ENCODE measurements at regions not wholly inside any gene's neighbourhood (a gene's known extent, or its start where the extent isn't known, plus 50 kb on each side); places are given as distances from the start of the nearest gene placed in this dataset.

DNA sequence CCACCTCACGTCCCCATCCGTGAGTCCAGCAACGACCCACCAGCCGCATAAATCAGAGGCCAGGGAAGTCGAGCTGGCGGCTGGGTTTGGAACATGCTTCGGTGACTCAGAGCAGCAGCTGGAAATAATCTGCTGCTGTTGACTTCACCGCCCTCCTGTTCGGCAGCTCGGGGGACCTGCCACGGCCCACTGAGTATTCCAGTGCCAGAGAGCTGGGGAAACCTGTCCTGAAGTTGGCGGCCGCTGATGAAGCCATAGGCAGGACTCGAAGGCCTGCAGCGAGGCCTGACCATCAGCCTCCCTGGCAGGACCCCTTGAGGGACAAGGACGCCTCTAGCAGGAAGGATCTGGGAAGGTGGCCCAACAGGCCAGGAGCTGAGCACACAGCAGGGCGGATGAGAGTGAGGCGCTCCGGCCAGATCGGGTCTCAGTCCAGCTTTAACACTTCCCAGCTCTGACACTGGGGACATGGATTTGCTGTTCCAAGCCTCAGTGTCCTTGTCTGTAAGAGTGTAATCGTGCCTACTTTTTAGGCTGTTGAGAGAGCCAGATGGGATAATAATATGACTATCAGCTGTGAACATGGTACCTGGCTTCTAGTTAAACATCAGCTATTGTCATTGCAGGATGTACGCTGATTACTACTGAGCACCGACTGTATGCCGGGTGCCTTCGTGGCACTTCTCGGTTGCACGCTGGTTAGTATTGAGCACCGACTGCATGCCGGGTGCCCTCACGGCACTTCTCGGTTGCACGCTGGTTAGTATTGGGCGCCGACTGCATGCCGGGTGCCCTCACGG is 50.4 kb upstream of the CIBAR2 start:
- TF ChIP-seq TAF1 (IDR thresholded peaks at IDR 0.05; ENCODE audit: low read depth, low read length) (no peak), POLR2AphosphoS5 (IDR thresholded peaks at IDR 0.05; ENCODE audit: low read depth, low read length) (no peak), SPI1 (IDR thresholded peaks at IDR 0.05; ENCODE audit: low read depth, low read length) (no peak), PAX5 (IDR thresholded peaks at IDR 0.05; ENCODE audit: insufficient read depth, low read length, severe bottlenecking) (no peak), POU2F2 (IDR thresholded peaks at IDR 0.05; ENCODE audit: low read depth, low read length) (no peak), POLR2A (IDR thresholded peaks at IDR 0.05; ENCODE audit: low read depth, low read length) (no peak)
- DNase-seq (ENCODE audit: insufficient read length, low spot score) (no peak), FAIRE-seq (no peak)

DNA sequence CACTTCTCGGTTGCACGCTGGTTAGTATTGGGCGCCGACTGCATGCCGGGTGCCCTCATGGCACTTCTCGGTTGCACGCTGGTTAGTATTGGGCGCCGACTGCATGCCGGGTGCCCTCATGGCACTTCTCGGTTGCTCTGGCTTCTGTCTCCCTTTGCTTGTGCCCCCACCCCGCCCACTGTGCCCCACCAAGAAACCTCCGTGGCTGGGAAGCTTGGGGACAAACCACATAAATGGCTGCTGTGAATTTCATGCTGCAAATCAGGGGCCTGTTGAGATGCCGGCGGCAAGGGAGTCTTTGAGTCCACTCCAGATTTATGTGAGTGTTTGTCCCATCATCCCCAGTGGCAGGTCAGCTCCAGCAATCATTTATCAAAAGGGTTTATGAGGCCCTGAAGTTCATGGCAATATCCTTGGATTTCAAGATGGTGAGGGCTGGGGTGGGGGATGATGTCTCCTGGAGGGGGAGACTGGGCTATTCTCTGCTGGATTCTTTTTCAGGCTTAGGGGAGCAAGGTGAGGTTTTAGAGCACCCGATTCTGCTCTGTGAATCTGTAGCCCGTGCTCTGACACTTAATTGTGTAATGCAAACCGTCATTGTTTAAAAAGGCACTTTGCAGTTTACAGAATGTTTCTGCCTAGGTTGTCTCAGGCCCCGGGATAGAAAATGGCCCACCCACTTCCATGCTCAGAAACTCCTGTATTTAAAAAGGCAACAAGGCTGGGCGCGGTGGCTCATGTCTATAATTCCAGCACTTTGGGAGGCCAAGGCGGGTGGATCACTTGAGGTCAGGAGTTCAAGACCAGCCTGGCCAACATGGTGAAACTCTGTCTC is 51.2 kb upstream of the CIBAR2 start:
- DNase-seq (ENCODE audit: insufficient read length, low spot score) (no peak), FAIRE-seq (no peak)
- TF ChIP-seq POU2F2 (IDR thresholded peaks at IDR 0.05; ENCODE audit: low read depth, low read length), result no peak
- no peak for TF ChIP-seq POLR2A (IDR thresholded peaks at IDR 0.05; ENCODE audit: low read depth, low read length)
- no peak for TF ChIP-seq TAF1 (IDR thresholded peaks at IDR 0.05; ENCODE audit: low read depth, low read length)
- TF ChIP-seq PAX5 (IDR thresholded peaks at IDR 0.05; ENCODE audit: insufficient read depth, low read length, severe bottlenecking), result no peak

DNA sequence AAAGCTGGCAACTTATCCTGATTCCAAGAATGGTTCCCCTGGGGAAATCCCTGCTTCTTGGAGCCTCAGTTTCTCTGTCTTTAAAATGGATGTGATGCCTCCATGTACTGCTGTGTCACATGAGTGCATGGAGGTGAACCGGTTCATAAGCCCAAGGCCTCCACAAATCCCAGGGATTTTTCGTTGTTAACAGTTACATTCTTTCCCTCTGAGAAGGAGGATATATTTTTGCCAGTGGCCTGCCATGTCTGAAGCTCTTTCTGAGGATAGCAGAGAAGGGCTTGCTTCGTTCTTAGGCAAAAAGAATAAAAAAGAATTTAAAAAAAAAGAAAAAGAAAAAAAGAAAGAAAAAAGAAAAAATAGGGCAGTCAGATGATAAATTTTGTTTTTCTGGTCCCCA is 52.2 kb upstream of the CIBAR2 start:
- FAIRE-seq, result no peak
- DNase-seq (ENCODE audit: insufficient read length, low spot score), result no peak
- TF ChIP-seq POU2F2 (IDR thresholded peaks at IDR 0.05; ENCODE audit: low read depth, low read length) (no peak), SPI1 (IDR thresholded peaks at IDR 0.05; ENCODE audit: low read depth, low read length) (no peak)

DNA sequence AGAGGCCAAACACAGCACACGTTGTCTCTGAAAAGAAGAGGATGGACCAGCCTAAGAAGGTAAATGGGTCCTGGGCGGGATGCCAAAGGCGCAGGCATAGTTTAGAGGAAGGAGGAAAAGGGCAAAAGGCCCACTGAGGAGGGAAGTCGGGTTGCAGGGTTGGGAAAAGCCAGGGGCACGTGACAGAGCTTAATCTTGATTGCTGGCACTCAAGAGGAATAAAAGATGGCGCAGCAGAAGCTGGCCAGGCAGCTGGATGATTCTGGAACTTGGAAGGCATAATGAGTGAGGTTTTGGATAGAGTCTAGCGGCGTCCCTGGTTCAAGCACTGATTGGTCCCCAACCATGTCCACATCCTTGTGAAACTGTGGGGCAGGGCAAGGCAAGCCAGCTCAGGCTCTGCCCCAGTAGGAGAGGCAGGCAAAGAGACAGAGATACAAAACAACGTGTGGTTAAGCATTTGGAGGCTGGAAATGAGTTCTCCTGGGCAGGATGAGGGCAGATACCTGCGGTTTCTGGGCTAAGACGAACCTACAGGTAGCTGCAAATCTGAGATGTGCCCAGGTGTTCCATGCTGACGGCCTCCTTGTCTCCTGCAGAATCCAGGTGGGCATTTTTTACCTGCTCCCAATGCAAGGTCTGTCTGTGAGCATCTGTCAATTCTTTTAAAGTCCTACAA is 52.7 kb upstream of the CIBAR2 start:
- FAIRE-seq, result no peak
- no peak for DNase-seq (ENCODE audit: insufficient read length, low spot score)
- TF ChIP-seq POLR2AphosphoS5 (IDR thresholded peaks at IDR 0.05; ENCODE audit: low read depth, low read length) (no peak), SPI1 (IDR thresholded peaks at IDR 0.05; ENCODE audit: low read depth, low read length) (no peak)

DNA sequence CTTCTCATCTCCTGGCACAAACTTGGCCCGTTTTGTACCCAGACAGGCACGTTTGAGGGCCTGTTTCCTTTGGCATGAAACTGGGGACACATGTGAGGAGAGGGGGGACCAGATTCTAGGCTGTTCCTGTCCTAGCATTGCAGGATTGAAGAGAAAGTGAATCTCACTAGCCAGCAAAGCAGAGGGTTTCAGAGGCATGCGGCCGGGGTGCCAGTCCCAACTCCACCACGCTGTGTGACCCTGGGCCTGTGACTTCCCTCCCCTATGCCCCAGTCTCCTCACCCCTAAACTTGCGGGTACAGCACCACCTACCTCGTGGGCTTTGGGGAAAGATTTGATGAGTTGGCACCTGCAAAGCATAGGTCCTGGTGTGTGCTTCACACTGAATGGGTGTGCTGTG is 53.5 kb upstream of the CIBAR2 start:
- no peak for DNase-seq (ENCODE audit: insufficient read length, low spot score)
- TF ChIP-seq SPI1 (IDR thresholded peaks at IDR 0.05; ENCODE audit: low read depth, low read length), result no peak
- TF ChIP-seq POU2F2 (IDR thresholded peaks at IDR 0.05; ENCODE audit: low read depth, low read length), result no peak
- no peak for TF ChIP-seq POLR2A (IDR thresholded peaks at IDR 0.05; ENCODE audit: low read depth, low read length)
- no peak for TF ChIP-seq PAX5 (IDR thresholded peaks at IDR 0.05; ENCODE audit: insufficient read depth, low read length, severe bottlenecking)
- no peak for TF ChIP-seq POLR2AphosphoS5 (IDR thresholded peaks at IDR 0.05; ENCODE audit: low read depth, low read length)
- TF ChIP-seq TAF1 (IDR thresholded peaks at IDR 0.05; ENCODE audit: low read depth, low read length), result no peak
- FAIRE-seq, result no peak

DNA sequence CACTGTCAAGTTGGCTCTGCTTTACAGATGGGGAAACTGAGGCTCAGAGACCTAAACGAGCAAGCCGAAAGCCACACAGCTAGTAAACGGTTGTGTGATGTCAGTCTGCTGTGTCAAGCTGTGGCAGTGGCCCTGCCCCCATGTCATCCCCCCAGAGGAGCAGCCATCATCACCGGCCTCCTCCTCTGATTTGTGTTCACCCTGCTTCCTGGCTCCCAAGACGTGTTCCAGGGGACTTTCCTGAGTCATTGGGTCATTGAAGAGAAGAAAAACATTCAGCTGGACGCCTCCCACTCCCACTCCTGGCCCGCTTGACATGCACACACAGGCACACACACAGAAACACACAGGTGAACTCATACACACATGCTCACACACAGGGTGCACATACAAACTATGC is 54.0 kb upstream of the CIBAR2 start:
- FAIRE-seq (no peak), DNase-seq (ENCODE audit: insufficient read length, low spot score) (no peak)
- no peak for TF ChIP-seq PAX5 (IDR thresholded peaks at IDR 0.05; ENCODE audit: insufficient read depth, low read length, severe bottlenecking)
- no peak for TF ChIP-seq POLR2AphosphoS5 (IDR thresholded peaks at IDR 0.05; ENCODE audit: low read depth, low read length)
- TF ChIP-seq POU2F2 (IDR thresholded peaks at IDR 0.05; ENCODE audit: low read depth, low read length), result no peak
- TF ChIP-seq POLR2A (IDR thresholded peaks at IDR 0.05; ENCODE audit: low read depth, low read length), result no peak
- TF ChIP-seq TAF1 (IDR thresholded peaks at IDR 0.05; ENCODE audit: low read depth, low read length), result no peak
- TF ChIP-seq SPI1 (IDR thresholded peaks at IDR 0.05; ENCODE audit: low read depth, low read length), result no peak

DNA sequence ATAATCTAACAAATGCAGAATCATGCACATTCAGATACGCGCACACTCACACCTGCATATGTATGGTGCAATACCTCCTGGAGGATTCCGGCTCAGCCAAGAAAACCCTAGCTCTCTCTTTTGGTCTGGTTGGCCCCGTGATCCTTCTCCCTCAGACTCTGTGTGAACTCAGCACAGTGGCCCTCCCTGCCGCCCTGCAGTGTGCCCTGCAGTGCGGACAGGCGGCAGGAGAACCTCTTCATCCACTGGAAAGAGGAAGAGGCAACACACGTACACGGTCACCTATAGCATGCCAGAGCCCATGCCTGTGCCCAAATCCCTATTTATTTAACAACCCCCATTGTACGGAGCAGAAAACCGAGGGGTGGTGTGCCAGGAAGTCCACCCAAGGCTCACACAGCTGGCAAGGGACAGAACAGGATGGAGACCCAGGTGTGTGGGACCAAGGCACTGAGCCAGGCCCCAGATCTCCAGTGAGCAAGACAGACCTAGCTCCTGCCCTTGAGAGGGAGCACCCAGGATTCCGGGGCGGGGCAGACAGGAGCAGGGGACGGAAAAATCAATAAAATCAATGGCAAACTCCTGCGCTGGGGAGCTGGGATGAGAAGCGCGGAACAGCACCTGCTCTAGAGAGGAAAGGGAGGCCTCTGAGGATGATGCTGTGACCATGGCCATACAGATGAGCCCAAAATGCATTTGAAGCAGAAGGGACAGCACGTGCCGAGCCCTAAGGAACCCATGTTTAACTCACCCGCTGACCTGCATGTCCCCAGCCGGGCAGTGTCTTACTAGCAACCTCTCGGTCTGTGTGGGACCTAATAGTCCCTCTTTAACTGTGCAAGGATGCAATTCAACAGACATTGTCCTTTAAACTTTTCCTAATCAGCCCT is 54.7 kb upstream of the CIBAR2 start:
- no peak for TF ChIP-seq POLR2A (IDR thresholded peaks at IDR 0.05; ENCODE audit: low read depth, low read length)
- no peak for TF ChIP-seq PAX5 (IDR thresholded peaks at IDR 0.05; ENCODE audit: insufficient read depth, low read length, severe bottlenecking)
- no peak for TF ChIP-seq SPI1 (IDR thresholded peaks at IDR 0.05; ENCODE audit: low read depth, low read length)
- no peak for TF ChIP-seq TAF1 (IDR thresholded peaks at IDR 0.05; ENCODE audit: low read depth, low read length)
- TF ChIP-seq POLR2AphosphoS5 (IDR thresholded peaks at IDR 0.05; ENCODE audit: low read depth, low read length), result no peak
- no peak for FAIRE-seq
- no peak for DNase-seq (ENCODE audit: insufficient read length, low spot score)

DNA sequence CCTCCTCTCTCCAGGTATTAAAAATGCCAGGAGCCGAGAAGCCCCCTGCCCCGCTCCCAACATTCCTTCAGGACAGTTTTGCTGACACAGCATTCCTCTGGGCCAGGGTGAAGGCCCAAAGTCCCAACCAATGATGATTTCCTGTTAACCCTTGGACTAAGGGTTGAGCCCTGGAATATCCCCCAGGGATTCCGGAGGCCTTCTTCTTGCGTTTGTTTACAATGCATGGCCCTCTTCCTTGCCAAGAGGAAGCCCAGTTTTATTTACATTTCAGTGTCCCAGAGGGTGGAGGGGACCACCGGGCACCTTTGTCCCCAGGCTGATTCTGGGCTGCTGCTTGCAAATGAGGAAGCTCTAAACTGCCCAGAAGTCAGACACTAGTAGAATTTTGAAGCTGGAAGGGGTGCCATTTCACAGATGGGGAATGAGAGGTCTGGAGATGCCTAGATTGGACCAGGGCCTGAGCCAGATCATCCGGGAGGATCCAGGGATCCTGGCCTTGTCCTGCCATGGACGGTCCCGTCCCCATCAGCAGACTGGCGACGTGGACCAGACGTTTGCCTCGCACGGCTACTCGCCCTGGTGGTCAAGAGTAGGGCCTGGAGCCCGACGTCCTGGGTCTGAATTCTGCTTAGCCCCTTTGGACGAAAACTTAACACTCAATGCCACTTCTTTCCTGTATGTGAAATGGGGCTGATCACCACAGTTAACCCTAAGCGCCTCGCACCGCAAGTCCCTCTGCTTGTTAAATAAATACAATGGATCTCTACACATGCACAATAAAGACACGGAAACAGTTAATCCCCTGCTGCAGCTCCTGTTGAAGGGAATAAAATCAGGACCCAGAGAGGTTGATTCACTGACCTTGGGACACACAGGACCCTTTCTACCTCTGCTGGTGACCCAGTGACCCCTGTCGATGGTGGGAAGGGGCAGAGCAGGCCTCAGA is 55.6 kb upstream of the CIBAR2 start:
- DNase-seq (ENCODE audit: insufficient read length, low spot score) (no peak), FAIRE-seq (no peak)
- TF ChIP-seq TAF1 (IDR thresholded peaks at IDR 0.05; ENCODE audit: low read depth, low read length) (no peak), POLR2AphosphoS5 (IDR thresholded peaks at IDR 0.05; ENCODE audit: low read depth, low read length) (no peak), PAX5 (IDR thresholded peaks at IDR 0.05; ENCODE audit: insufficient read depth, low read length, severe bottlenecking) (no peak)

Data from GM12891 (cell line).